ENCODE measurements at regions not wholly inside any gene's neighbourhood (a gene's known extent, or its start where the extent isn't known, plus 50 kb on each side); places are given as distances from the start of the nearest gene placed in this dataset.

DNA sequence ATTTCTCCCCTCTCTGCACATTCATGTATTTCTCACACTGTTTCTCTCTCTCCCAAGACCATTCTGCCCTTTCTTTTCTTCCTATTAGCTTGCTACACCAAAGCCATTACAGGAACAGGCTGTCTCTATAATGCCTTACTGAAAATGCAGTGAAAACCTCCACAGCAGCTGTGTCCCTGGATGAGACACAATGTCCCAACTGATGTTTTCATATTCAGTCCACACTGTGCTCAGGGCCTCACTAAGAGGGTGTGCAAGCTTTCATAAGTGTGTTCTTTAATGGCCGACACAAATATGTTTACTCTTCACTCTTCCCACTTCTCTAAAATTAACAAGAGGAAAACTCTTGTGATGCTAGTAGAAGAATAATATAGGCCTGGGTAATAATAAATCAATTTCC lies 163.4 kb downstream of the KCTD12 start:
- DNase-seq, result no peak
- Mint-ChIP-seq H3K4me1 (peaks cover 11 to 12% of the 10 kb centered on the region in 2 experiments; a peak in 3 of 4 replicates), H3K4me3 (no peak overlapping the region), H3K9me3 (peaks cover 8 to 10% of the 10 kb centered on the region in 2 experiments), H3K27ac (no peak overlapping the region), H3K36me3 (ENCODE audit: insufficient read depth in 1 of 3, low read depth in 3 of 3) (peaks cover 7 to 10% (median 9%) of the 10 kb centered on the region in 3 experiments), H3K27me3 (ENCODE audit: low read depth) (no peaks in the 10 kb centered on the region)
- Histone ChIP-seq H4K5ac (ENCODE audit: insufficient read length, low read depth, low read length) (no peak overlapping the region), H2BK12ac (ENCODE audit: insufficient read length, low read depth, low read length) (no peak overlapping the region), H2AK5ac (ENCODE audit: insufficient read length, low read length) (no peak overlapping the region), H3K79me2 (ENCODE audit: insufficient read depth, low read length) (no peaks in the 10 kb centered on the region), H3K4me2 (ENCODE audit: insufficient read depth, insufficient read length, low read length) (no peak overlapping the region), H2BK120ac (ENCODE audit: low read depth, low read length, poor library complexity, severe bottlenecking) (no peak overlapping the region), H2AFZ (ENCODE audit: low read length) (no peak overlapping the region), H3K23ac (ENCODE audit: insufficient read length, low read depth, low read length) (no peak overlapping the region), H2BK5ac (ENCODE audit: insufficient read length, low read length) (no peak overlapping the region), H3K27ac (ENCODE audit: insufficient read length, low read depth, low read length) (no peak overlapping the region), H2BK20ac (ENCODE audit: low read depth, low read length, poor library complexity, severe bottlenecking) (no peak overlapping the region), H4K91ac (ENCODE audit: insufficient read length, low read depth, low read length) (no peak overlapping the region), H3K4ac (ENCODE audit: low read depth, low read length) (no peak overlapping the region), H3K79me1 (ENCODE audit: insufficient read depth, low read depth, low read length, poor library complexity, severe bottlenecking) (no peaks in the 10 kb centered on the region), H4K20me1 (ENCODE audit: control insufficient read depth, insufficient read depth, insufficient read length) (no peaks in the 10 kb centered on the region), H4K8ac (replicated peaks; ENCODE audit: insufficient read length, low read depth, low read length) (no peak overlapping the region), H3K9me3 (ENCODE audit: control insufficient read depth, low read depth, low read length) (no peaks in the 10 kb centered on the region), H3K9ac (ENCODE audit: extremely low read depth, insufficient read length, low read length) (no peak overlapping the region), H3T11ph (ENCODE audit: low read length) (no peak overlapping the region), H2BK15ac (ENCODE audit: low read depth, low read length) (no peak overlapping the region), H3K4me1 (ENCODE audit: insufficient read depth, low read length) (peaks cover 8% of the 10 kb centered on the region; the same call in 1 of the 2 replicates), H3K27me3 (ENCODE audit: insufficient read depth, low read length) (no peaks in the 10 kb centered on the region), H3K23me2 (ENCODE audit: insufficient read length, low read depth, low read length, poor library complexity, severe bottlenecking) (no peaks in the 10 kb centered on the region), H3K14ac (ENCODE audit: insufficient read depth, low read length) (no peak overlapping the region), H3K56ac (ENCODE audit: insufficient read length, low read depth, low read length) (no peak overlapping the region), H3K18ac (ENCODE audit: insufficient read length, low read depth, low read length) (no peak overlapping the region)
- TF ChIP-seq, protein P1, sequence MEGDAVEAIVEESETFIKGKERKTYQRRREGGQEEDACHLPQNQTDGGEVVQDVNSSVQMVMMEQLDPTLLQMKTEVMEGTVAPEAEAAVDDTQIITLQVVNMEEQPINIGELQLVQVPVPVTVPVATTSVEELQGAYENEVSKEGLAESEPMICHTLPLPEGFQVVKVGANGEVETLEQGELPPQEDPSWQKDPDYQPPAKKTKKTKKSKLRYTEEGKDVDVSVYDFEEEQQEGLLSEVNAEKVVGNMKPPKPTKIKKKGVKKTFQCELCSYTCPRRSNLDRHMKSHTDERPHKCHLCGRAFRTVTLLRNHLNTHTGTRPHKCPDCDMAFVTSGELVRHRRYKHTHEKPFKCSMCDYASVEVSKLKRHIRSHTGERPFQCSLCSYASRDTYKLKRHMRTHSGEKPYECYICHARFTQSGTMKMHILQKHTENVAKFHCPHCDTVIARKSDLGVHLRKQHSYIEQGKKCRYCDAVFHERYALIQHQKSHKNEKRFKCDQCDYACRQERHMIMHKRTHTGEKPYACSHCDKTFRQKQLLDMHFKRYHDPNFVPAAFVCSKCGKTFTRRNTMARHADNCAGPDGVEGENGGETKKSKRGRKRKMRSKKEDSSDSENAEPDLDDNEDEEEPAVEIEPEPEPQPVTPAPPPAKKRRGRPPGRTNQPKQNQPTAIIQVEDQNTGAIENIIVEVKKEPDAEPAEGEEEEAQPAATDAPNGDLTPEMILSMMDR (conservative IDR thresholded peaks at IDR 0.05), result no peak
- no CpG with 5 or more reads among the region's 1 CpG for WGBS (ENCODE audit: extremely low coverage, insufficient read length, low lambda C conversion rate)
